Smooth muscle cell (in vitro differentiated cells): ENCODE measurements at regions not wholly inside any gene's neighbourhood (a gene's known extent, or its start where the extent isn't known, plus 50 kb on each side); places are given as distances from the start of the nearest gene placed in this dataset.

ENCODE experiments used
- DNase-seq: peaks from one replicate; lab custom pipeline; 2025; ENCODE audit not compliant: unreplicated experiment; lab: John Stamatoyannopoulos, UW
- H2AFZ ChIP-seq: fragments of 200-600 bp; sonication (generic); 2 replicates; pipeline ENCODE4 v1.6.0; 2016; ENCODE audit warnings: antibody characterized with exemption, low read depth, mild to moderate bottlenecking
- H3F3A ChIP-seq: fragments of 200-600 bp; sonication (generic); 2 replicates; pipeline ENCODE4 v1.6.0; 2017; ENCODE audit warnings: antibody characterized with exemption, low read depth
- H3K27ac ChIP-seq: fragments of 200-600 bp; sonication (generic); 2 replicates; pipeline ENCODE4 v1.5.1; 2016; ENCODE audit warnings: low read depth, mild to moderate bottlenecking
- H3K27me3 ChIP-seq: fragments of 200-600 bp; sonication (generic); 2 replicates; pipeline ENCODE4 v1.6.1; 2016; ENCODE audit warnings: low read depth, mild to moderate bottlenecking
- H3K36me3 ChIP-seq: fragments of 200-600 bp; sonication (generic); 2 replicates; pipeline ENCODE4 v1.5.1; 2016; ENCODE audit warnings: low read depth
- H3K4me1 ChIP-seq: fragments of 200-600 bp; sonication (generic); 2 replicates; pipeline ENCODE4 v1.5.1; 2016; ENCODE audit warnings: low read depth
- H3K4me2 ChIP-seq: fragments of 200-600 bp; sonication (generic); 2 replicates; pipeline ENCODE4 v1.6.0; 2016; ENCODE audit warnings: mild to moderate bottlenecking
- H3K4me3 ChIP-seq: fragments of 200-600 bp; sonication (generic); 2 replicates; pipeline ENCODE4 v1.5.1; 2016; ENCODE audit warnings: mild to moderate bottlenecking
- H3K79me2 ChIP-seq: fragments of 200-600 bp; sonication (generic); 2 replicates; pipeline ENCODE4 v1.6.0; 2016; ENCODE audit warnings: low read depth, mild to moderate bottlenecking
- H3K9ac ChIP-seq: fragments of 200-600 bp; sonication (generic); 2 replicates; pipeline ENCODE4 v1.6.0; 2016; ENCODE audit warnings: low read depth
- H3K9me3 ChIP-seq: fragments of 200-600 bp; sonication (generic); replicated peaks from 2 replicates; pipeline ENCODE4 v1.5.1; 2016; ENCODE audit warnings: low read depth
- H4K20me1 ChIP-seq: fragments of 200-600 bp; sonication (generic); 2 replicates; pipeline ENCODE4 v1.6.0; 2016; ENCODE audit warnings: low read depth
- WGBS: methylation state at CpG from one replicate; pipeline ENCODE4 v1.1.7; 2016; ENCODE audit warnings: low lambda C conversion rate; 5-methylcytosine and 5-hydroxymethylcytosine counted together
- TF ChIP-seq, protein P1 (sequence below): fragments of 200-600 bp; sonication (generic); IDR thresholded peaks from 2 replicates; pipeline ENCODE4 v1.5.1; 2017; ENCODE audit warnings: borderline replicate concordance, mild to moderate bottlenecking, antibody characterized with exemption; ENCODE audit not compliant: insufficient read depth, poor library complexity, severe bottlenecking

GRCh38 chr3:107142171-107142570, 235.1 kb upstream of the CCDC54 start:
- Histone ChIP-seq H3K36me3 (no peaks in the 10 kb centered on the region), H2AFZ (no peak overlapping the region), H3K79me2 (no peaks in the 10 kb centered on the region), H3K27me3 (no peaks in the 10 kb centered on the region), H3K4me2 (no peak overlapping the region), H3K27ac (no peak overlapping the region), H3K9ac (no peak overlapping the region), H4K20me1 (no peaks in the 10 kb centered on the region), H3K4me1 (peaks cover 17% of the 10 kb centered on the region), H3K9me3 (no peaks in the 10 kb centered on the region), H3F3A (no peaks in the 10 kb centered on the region), H3K4me3 (no peak overlapping the region)
- DNase-seq: no peak
- WGBS: 94% methylated on average over 1 of the region's 1 CpG
- TF ChIP-seq, protein P1, sequence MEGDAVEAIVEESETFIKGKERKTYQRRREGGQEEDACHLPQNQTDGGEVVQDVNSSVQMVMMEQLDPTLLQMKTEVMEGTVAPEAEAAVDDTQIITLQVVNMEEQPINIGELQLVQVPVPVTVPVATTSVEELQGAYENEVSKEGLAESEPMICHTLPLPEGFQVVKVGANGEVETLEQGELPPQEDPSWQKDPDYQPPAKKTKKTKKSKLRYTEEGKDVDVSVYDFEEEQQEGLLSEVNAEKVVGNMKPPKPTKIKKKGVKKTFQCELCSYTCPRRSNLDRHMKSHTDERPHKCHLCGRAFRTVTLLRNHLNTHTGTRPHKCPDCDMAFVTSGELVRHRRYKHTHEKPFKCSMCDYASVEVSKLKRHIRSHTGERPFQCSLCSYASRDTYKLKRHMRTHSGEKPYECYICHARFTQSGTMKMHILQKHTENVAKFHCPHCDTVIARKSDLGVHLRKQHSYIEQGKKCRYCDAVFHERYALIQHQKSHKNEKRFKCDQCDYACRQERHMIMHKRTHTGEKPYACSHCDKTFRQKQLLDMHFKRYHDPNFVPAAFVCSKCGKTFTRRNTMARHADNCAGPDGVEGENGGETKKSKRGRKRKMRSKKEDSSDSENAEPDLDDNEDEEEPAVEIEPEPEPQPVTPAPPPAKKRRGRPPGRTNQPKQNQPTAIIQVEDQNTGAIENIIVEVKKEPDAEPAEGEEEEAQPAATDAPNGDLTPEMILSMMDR: no peak

- TF ChIP-seq, protein P1: no peak
- Histone ChIP-seq H3K27ac (no peak overlapping the region), H3K79me2 (no peaks in the 10 kb centered on the region), H3K9ac (no peak overlapping the region), H3K27me3 (no peaks in the 10 kb centered on the region), H3K9me3 (no peaks in the 10 kb centered on the region), H4K20me1 (no peaks in the 10 kb centered on the region), H3K36me3 (no peaks in the 10 kb centered on the region), H3K4me2 (no peak overlapping the region), H3K4me1 (peaks cover 17% of the 10 kb centered on the region), H3F3A (no peaks in the 10 kb centered on the region), H2AFZ (no peak overlapping the region), H3K4me3 (no peak overlapping the region)
- no peak for DNase-seq
- WGBS: 29% methylated on average over 4 of the region's 4 CpGs
These were observed 234.3 kb upstream of the CCDC54 start for GRCh38 chr3:107142786-107143575.

- Histone ChIP-seq H3K36me3 (no peaks in the 10 kb centered on the region), H3K4me3 (no peak overlapping the region), H3K9ac (no peak overlapping the region), H3K79me2 (no peaks in the 10 kb centered on the region), H3K4me2 (no peak overlapping the region), H2AFZ (no peak overlapping the region), H4K20me1 (no peaks in the 10 kb centered on the region), H3K9me3 (no peaks in the 10 kb centered on the region), H3K27ac (no peak overlapping the region), H3K4me1 (no peaks in the 10 kb centered on the region), H3F3A (no peaks in the 10 kb centered on the region), H3K27me3 (no peaks in the 10 kb centered on the region)
- WGBS: 91% methylated on average over 4 of the region's 4 CpGs
- no peak for DNase-seq
- TF ChIP-seq, protein P1: no peak
These were observed 226.6 kb upstream of the CCDC54 start for GRCh38 chr3:107150675-107151074.

DNA sequence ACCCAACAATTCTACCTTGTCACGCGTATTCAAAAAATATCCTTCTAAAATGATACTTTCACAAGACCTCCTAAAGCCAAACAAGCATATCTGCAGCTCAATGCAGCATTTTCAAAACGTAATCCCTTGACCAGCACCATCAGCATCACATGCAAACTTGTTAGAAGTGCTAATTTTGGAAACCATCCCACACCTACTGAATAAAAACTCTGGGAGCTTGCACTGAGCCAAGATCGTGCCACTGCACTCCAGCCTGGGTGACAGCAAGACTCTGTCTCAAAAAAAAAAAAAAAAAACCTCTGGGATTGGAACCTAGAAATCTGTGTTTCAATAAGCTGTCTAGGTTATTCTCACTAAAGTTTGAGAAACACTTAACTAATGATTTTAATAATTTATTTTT, 223.3 kb upstream of the CCDC54 start:
- no peaks in the 10 kb centered on the region for H3K27me3 ChIP-seq
- 91% methylated on average over 4 of the region's 4 CpGs for WGBS
- no peaks in the 10 kb centered on the region for H3K4me1 ChIP-seq
- no peak overlapping the region for H3K4me3 ChIP-seq
- peaks cover 4% of the 10 kb centered on the region for H3K9me3 ChIP-seq
- H3K79me2 ChIP-seq: no peaks in the 10 kb centered on the region
- TF ChIP-seq, protein P1: no peak
- no peaks in the 10 kb centered on the region for H4K20me1 ChIP-seq
- no peaks in the 10 kb centered on the region for H3F3A ChIP-seq
- H3K36me3 ChIP-seq: no peaks in the 10 kb centered on the region
- H3K27ac ChIP-seq: no peak overlapping the region
- H3K9ac ChIP-seq: no peak overlapping the region
- H3K4me2 ChIP-seq: no peak overlapping the region
- no peak for DNase-seq
- H2AFZ ChIP-seq: no peak overlapping the region
